ENCODE measurements at regions not wholly inside any gene's neighbourhood (a gene's known extent, or its start where the extent isn't known, plus 50 kb on each side); places are given as distances from the start of the nearest gene placed in this dataset.

- no peak for ATAC-seq
Measured at GRCh38 chrX:108811891-108812290, 75.5 kb upstream of the IRS4 start.

DNA sequence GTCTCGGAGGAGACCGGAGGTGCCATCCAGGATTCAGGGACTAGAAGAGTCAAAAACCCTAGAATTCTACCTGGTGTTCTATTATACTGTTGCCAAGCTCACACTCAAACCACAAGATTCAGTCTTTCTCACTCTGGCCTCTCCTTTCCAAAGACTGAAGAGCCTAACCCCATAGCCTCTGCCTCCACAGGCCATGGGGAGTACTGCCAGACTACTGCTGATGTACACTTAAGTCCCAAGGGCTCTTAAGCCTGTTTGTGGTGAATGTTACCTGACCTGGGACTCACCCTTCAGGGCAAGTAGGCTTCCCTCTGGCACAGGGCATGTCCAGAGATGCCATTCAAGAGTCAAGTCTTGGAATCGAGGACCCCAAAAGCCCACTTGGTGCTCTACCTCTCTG, 58.9 kb upstream of the IRS4 start:
- ATAC-seq: no peak
